ENCODE measurements at regions not wholly inside any gene's neighbourhood (a gene's known extent, or its start where the extent isn't known, plus 50 kb on each side); places are given as distances from the start of the nearest gene placed in this dataset.
A peak's percentile ranks its signal among the peaks of the same experiment; 100 is the strongest.

DNA sequence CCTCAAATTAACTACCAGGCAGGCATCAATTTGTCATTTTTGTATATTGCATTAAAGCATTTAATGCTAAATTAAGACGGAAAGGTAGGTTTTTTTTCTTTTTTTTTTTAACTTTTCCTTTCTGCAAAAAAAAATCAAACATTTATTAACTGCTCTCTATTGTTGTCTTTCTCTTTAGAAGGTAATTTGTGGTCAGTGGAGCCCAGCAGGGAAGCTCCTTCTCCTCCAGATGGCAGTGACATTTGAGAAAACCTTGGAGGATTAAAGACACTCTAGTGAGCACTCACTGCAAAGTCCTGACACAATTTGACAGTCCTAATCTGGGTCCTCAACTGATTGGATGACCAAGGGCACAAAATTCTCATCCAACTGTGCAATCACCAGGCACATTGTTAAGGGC is 102.4 kb downstream of the SLIT2 start:
- DNase-seq, result no peak

DNA sequence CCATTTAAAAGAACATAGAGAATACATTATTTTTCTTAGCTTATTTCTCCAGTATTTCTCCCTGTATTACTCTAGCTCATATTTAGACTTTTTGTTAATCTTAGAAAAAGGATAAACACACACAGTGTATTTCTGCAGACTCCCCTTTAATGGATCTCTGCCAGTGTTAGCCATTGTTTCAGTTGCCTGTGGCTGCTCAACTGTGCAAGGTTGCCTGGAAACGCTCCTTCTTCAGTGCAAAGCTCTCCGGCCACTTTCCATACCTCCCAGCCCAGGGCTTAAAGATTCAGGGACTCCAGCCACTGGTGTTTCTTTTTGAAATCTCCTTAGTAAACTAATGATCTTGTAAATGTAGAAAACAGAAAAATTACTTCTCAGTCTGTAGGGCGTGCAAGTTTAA is 104.9 kb downstream of the SLIT2 start:
- DNase-seq, result no peak

GRCh38 chr4:20358110-20358509 is 106.4 kb downstream of the SLIT2 start:
- DNase-seq, result no peak

GRCh38 chr4:20359692-20360091 is 108.0 kb downstream of the SLIT2 start:
- DNase-seq, result no peak

DNA sequence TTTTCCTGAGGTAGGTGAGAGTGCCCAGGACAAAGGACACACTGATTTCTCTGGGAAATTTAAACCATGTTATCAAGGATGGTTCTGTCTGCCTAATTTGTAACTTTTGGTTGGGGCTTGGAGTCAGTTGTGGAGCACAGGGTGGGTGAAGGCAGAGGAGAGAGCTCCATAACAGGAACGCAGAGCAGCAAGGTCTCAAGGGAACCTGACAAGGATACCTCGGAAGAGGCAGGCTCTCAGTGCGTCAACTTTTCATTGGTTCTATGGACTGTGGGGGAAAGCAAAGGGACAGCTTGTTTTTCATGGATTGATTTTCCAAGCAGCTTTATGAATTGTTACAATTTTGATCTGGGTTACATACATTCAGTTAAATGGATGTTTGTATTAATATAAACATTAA is 110.4 kb downstream of the SLIT2 start:
- no peak for DNase-seq

DNA sequence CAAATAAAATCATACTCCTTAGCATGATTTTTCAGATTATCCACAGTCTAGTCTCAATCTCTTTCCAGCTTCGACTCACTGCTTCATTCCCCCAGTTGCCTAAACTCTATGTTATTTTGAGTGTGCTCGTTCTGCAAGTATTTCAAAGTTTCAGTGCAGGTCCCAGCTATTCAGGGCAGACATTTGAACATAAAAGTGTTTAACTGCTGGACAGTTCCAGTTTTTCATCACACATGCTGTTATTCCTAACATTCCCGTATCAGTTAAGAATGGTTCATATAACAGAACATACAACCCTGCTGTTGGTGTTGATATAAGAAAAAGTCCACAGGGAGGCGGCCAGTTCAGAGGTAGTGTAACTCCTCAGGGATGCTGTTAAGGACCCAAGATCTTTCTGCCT is 113.3 kb downstream of the SLIT2 start:
- DNase-seq, result no peak

DNA sequence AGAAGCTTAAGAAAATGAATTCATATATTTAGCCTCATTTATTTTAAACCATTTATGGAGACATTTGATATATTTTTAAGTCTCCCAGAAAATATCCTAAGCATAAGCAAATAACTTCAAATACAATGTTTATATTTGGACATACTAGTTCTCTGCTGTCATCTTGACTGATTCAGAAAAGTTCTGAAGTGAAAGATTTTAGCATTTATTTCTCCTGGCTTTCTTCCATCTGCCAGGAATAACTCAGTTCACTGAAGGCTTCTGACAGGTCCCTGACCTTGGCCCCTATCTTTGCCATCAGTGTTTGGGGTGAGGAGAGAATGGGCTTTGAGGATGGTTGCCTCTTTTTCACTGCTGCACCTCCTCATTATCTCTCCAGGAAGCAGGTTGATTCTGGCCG is 115.7 kb downstream of the SLIT2 start:
- no peak for DNase-seq

- DNase-seq, result no peak
These were observed 117.2 kb downstream of the SLIT2 start for GRCh38 chr4:20368926-20369325.

DNA sequence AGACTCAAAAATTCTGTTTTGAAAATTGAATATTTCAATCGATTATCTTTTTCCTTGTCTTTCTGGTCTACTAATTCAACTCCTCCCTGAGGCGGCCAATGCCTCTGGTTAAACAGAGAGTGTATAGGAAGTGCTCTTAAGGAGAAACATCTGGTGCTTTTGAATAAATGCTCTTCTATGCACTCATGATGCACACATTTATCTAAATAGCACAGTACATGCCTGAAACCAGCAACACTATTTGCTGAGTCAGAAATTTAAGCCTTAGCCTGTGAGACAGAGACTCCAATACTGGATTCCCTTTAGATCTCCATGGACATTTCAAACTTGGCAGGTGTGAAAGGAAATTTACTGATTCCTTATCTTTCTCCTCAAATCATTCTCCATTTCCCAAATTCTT is 118.6 kb downstream of the SLIT2 start:
- DNase-seq, result no peak

- DNase-seq, result no peak
These were observed 124.4 kb downstream of the SLIT2 start for GRCh38 chr4:20376070-20376469.

- DNase-seq, result no peak
These were observed 126.5 kb downstream of the SLIT2 start for GRCh38 chr4:20378181-20378580.

DNA sequence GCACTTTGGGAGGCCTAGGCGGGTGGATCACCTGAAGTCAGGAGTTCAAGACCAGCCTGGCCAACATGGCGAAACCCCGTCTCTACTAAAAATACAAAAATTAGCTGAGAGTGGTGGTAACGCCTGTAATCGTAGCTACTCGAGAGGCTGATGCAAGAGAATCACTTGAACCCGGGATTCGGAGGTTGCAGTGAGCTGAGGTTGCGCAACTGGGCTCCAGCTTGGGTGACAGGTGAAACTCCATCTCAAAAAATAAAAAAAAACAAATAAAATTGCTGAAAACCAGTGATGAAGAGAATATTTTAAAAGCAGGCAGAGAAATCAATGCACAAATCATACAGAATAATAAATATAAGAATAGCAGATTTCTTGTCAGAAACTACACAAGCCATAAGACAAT is 129.3 kb downstream of the SLIT2 start:
- no peak for DNase-seq

GRCh38 chr4:20383283-20383682 is 131.6 kb downstream of the SLIT2 start:
- no peak for DNase-seq

DNA sequence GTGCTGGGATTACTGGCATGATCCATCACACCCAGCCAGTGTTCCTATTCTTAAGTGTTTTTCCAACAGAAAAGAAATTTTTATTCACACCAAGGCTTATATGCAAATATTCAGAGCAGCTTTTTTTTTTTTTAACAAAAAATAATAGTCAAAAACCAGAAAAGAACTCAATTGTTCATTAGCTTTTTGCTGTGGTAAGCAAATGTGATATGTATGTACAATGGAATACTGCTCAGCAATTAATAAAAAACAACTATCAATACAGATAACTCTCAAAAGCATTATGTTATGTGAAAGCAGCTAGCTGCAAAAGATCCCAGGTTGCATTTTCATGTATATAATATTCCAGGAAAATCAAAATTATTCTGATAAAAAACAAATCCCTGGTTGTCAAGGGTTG is 132.3 kb downstream of the SLIT2 start:
- no peak for DNase-seq

GRCh38 chr4:20384456-20384855 is 132.8 kb downstream of the SLIT2 start:
- no peak for DNase-seq

- no peak for DNase-seq
These were observed 134.5 kb downstream of the SLIT2 start for GRCh38 chr4:20386001-20386740.

- DNase-seq, result no peak
These were observed 135.2 kb downstream of the SLIT2 start for GRCh38 chr4:20386906-20387305.

DNA sequence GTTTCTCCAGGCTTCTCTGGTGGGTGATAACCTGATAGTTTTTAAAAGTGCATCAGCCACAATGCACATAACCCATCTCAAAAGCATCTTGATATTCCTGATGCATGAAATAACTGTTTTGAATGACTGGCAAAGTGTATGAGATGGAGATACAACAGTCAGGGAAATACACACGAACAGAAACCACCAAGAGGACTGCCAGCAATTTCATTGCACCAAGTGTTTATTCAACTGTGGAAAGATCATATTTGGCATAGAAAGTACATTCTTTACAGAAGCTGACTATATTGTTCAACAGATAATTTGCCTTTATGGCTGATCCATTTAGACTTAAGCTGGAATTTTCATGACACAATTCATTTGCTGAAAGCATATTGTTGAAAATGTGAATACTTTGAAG is 139.5 kb downstream of the SLIT2 start:
- no peak for DNase-seq

DNA sequence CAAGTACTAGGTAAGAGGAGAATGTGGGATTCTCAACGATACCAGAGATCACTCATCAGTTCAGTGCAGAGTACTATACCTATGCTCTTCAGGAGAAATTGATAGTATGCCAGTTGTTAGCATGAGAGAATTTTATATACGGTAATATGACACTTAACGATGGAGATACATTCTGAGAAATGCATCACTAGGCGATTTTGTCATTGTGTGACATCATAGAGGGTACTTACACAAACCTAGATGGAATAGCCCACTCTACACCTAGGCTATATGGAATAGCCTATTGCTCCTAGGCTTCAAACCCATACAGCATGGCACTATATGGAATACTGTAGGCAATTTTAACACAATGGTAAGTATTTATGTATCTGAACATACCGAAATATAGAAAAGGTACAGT is 140.2 kb downstream of the SLIT2 start:
- no peak for DNase-seq

GRCh38 chr4:20393486-20394100 is 141.9 kb downstream of the SLIT2 start:
- no peak for DNase-seq

GRCh38 chr4:20394512-20394911 is 142.8 kb downstream of the SLIT2 start:
- DNase-seq, result no peak

GRCh38 chr4:20395160-20395773 is 143.6 kb downstream of the SLIT2 start:
- peak; percentile 49 for DNase-seq

- DNase-seq, result no peak
These were observed 151.6 kb downstream of the SLIT2 start for GRCh38 chr4:20403290-20403689.

DNA sequence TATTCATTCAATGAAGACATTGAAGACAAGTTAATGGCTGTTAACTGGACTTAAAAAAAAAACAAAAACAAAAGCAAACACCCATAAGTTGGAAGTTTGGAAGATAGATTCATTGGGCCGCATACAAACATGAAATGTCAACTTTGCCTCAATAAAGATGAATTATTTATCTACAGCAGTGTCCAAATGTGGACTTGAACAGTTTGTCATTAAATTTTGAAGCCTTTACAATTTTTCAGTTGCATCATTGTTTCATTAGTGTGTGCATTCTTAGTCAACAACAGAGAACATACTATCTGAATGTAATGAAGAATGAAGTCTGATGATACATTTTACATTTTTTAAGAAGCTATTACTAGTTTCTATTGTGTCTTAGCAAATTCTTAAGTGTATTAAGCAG is 152.1 kb downstream of the SLIT2 start:
- no peak for DNase-seq

- DNase-seq, result no peak
These were observed 156.9 kb downstream of the SLIT2 start for GRCh38 chr4:20408611-20409010.

All from activated CD8-positive, alpha-beta memory T cell treated with anti-CD3 and anti-CD28 coated beads, Interleukin-2, amount 50 U/mL, for 48 hours (primary cell).